Hematopoietic multipotent progenitor cell treated with erythropoietin and hydrocortisone succinate and interleukin-3 and kit ligand, for 17 days (in vitro differentiated cells): ENCODE measurements at regions not wholly inside any gene's neighbourhood (a gene's known extent, or its start where the extent isn't known, plus 50 kb on each side); places are given as distances from the start of the nearest gene placed in this dataset.
"Not testable (repeated sequence)": the region's sequence is repeated elsewhere in the genome, so short reads cannot be mapped to it uniquely, and the experiment has no call there.

Experiments used
- DNase-seq: peaks from one replicate; pipeline ENCODE4 v3.0.0-alpha.2; 2015; ENCODE audit warnings: low spot score

DNA sequence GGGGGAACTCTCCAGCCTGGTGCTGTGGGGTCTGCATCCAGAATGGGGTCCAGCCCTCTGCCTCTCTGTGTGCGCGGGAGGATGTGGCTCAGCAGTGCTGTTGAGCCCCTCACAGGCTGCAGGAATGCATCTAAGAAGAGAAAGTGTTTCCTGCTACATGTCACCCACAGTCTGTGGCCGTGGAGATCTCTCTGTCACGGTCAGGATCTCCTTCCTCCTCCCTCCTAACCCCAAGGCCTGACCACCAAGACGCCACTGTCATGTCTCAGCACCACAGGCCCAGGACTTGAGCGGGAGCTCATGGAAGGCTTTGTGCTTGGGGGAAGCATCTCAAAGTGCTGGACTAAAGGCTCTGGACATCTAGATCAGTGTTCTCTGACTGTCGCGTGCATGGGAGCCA is 90.1 kb downstream of the SREK1 start:
- no peak for DNase-seq

DNA sequence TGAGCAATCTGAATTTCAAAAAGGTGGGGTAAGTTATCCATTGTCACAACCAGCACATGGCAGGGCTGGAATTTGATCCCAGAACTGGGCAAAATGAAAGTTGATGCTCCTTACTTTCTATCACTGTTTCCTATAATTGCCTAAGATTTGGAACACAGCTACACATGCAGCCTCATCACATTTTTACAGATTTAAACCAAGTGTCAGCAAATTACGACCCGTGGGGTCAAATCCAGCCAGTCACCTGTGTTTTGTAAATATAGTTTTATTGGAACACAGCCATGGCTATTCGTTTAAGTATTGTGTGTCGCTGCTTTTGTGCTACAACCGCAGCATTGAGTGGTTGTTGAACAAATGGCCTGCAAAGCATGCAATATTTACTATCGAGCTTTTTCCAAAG is 94.3 kb downstream of the SREK1 start:
- DNase-seq: no peak

DNA sequence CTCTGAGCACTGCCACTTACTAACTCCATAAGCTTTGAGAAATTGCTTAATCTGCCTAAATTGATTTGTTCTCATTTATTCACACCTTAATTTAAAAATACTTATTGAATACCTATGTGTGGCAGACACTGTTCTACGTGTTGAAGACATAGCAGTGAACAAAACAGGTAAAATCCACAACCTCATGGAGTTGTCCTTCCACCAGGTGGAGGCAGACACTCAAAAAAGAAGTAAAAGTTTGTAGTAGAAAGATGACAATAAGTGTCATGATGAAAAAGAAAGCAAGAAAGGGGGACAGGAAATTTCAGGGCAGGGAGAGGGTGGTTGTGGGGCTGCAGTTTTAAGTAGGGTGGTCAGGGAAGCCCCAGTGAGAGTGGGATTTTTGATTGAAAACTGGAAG is 94.9 kb downstream of the SREK1 start:
- DNase-seq: no peak

DNA sequence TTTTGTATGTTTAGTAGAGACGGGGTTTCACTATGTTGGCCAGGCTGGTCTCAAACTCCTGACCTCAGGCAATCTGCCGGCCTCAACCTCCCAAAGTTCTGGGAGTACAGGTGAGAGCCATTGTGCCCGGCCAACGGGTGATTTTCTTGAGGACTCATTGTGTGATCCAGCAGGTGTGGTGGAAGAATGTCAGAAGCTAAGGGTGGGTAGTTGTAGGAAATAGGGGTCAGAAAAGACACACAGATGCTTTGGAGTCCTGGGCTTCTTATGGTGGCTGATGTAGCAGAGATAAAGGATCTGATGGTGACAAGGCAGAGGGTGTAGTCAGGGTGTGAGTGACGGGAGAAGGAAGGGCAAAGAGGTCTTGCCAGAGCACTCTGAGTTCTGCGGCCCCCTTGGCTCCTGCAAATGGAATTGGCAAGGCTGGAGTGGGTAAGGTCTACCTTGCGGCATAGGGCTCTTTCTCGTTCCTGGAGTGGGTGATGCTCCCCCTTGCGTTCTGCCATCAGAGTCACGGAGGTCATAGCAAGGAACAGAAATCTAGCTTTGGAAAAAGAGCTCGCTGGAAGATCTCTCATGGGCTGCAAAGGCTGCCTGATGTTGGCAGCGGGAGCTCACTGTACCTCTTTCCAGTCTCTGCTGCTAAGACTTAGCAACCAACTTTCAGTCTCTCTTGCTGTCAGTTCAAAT is 97.2 kb downstream of the SREK1 start:
- DNase-seq: no peak

DNA sequence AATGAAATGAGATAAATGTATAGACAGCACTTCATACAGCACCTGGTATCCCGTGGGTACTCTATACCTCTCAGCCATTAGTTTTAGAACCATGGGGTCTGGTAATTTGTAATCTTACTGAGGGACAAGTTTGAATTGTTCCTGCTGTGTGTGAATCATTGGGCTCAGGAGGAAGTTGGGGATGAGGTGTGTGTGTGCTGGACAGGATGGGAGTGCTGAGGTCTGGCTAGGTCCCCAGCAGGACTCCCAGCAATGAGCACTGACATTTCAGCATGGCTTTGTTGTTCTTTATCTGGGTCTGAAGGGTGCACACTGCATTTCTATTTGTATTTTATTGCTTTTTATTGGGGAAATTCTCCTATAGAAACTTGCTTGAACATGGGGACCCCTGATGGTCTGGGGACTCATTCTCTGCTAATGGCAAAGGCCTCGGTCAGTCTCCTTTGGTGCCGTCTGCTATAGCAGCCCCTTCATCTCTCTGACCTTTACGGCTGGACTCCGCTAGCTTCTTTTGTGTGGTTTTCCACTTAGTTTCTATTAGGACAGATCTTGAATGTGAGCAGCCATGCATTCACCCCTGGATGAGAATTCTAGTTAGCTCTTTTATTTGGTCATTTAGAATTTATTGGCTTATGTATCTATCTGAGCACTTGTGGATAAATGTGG is 98.1 kb downstream of the SREK1 start:
- no peak for DNase-seq

DNA sequence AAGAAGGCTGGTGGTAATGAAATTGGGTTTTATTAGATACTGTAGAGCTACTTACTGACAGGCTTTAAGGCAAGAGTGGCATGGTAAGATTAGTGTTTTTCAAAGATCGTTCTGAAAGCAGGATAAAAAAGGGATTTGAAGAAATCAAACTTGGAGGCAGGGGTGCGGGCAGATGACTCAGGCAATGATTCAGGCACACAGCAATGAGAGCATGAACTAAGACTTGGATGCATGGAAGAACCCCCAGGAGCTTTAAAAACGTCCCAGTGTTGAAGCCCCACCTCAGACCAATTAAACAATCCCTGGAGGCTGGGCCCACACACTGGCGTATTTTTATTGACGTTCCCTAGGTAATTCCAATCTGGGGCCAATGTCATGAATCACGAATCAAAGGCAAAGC is 102.5 kb downstream of the SREK1 start:
- DNase-seq: no peak

DNA sequence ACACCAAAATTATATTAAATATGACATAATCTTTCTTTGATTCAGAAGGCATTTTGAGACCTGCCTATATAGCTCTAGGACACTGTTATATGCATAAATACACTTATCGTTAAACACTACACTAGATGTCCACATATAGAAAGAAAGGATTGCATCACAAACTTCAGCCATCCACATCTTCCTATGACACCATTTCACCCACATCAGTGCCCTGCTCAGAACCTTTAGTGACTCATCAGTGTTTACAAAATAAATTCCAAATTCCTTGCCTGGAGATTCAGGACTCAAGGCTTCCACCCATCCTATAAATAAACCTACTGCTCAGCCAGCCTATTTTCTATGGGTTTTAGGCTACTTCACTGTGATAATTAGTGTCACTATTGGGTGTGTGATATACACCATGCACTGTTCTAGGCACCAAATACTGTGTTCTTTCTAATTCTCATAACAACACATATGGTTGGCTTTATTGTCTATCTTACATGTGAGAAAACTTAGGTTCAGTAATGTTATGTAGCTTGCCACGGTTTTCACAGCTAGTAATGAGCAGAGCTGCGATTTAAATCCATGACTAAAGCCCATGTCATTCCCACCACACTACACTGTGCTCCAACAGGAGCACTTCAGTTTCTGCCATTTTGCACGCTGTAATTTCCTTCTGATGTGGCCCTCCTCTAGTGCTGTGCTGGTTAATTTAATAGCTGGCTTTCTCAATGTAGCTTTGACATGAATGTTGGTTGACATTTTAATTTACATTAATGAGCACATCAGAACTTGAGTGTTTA is 103.3 kb downstream of the SREK1 start:
- DNase-seq: no peak

DNA sequence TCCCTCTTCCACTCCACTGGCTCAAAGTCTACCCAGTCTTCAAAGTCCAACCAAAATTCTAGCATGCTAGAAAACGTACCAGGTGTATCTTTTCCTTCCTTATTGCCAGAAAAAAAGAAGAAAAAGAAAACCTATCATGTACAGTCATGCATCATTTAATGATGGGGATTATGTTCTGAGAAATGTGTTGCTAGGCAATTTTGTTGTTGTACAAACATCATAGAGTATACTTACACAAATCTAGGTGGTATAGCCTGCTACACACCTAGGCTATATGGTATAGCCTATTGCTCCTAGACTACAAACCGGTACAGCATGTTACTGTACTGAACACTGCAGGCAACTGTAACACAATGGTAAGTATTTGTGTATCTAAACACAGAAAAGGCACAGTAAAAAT is 104.8 kb downstream of the SREK1 start:
- no peak for DNase-seq

DNA sequence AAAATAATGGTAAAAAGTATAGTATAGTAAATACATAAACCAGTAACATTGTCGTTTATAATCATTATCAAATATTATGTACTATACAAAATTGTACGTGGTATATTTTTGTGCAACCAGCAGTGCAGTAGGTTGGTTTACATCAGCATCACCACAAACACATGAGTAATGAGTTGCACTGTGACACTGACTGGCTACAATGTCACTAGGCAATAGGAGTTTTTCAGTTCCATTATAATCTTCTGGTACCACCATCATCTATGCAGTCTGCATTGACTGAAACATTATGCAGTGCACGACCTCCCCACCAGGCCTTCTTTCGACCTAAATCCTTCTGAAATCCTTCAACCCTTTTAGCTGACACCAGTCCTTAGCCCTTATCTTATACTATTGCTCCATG is 105.8 kb downstream of the SREK1 start:
- DNase-seq: no peak

DNA sequence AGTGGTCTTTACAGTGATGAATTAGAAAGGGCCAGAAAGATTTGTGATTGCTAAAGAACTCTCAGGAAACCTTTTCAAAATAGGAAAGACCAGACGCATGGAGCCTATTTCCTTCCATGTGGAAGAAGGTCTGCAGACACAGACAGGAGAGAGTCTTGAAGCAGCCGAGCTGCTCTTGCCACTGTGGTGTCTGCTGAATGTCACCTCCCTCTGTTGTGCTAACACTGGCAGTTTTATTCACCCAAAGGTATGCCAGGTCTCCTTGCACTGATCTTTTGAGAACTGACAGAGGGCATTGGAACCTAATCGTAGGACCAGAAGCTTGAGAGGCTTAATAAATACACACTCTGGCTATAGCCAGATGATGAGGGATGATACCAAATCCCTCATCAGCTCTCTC is 108.7 kb downstream of the SREK1 start:
- DNase-seq: no peak

DNA sequence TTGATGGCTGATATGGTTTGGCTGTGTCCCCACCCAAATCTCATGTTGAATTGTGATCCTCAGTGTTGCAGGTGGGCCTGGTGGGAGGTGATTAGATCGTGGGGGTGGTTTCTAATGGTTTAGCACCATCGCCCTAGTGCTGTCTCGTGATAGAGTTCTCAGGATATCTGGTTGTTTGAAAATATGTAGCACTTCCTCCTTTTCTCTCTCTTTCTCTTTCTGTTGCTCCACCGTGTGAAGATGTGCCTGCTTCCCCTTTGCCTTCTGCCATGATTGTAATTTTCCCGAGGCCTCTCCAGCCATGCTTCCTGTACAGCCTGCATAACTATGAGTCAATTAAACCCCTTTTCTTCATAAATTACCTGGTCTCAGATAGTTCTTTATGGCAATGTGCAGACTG is 111.6 kb downstream of the SREK1 start:
- DNase-seq: no peak

DNA sequence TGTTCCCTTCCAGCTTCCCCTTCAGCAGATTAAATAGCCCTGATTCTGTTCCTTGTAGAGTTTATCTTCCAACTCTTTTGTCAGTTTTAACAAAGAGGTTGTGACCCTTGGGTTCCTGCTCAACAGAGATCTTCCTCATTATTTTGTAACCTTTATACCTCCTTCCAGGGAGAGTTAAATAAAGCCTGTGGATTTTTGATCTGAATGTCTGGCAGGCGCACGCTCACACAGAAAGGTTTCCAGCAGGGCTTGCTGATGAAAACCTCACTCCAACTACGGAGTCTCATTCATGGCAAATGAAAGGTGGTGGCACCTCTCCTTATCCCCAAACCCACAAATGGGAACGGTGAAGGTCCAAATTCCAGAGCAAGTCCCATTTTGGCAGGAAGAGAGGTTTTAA is 129.0 kb downstream of the SREK1 start:
- DNase-seq: no peak

DNA sequence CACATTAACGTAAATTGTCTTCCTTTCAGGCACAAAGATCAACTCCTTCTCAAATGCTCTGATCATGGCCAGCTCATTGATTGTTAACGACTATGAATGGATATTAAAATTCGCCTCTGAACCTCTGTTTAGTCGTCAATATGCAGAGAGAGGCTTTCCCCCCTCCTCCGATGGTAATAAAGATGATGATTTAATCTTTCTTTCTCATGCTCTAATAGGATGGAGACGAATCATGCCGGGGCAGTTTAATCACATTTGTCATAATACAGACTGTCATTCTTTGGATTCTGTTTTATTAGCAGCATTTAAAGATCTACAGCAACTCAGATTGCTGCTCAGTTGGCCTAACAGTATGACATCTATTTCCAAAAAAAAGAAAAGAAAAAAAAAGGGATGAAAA is 132.9 kb downstream of the SREK1 start:
- no peak for DNase-seq

DNA sequence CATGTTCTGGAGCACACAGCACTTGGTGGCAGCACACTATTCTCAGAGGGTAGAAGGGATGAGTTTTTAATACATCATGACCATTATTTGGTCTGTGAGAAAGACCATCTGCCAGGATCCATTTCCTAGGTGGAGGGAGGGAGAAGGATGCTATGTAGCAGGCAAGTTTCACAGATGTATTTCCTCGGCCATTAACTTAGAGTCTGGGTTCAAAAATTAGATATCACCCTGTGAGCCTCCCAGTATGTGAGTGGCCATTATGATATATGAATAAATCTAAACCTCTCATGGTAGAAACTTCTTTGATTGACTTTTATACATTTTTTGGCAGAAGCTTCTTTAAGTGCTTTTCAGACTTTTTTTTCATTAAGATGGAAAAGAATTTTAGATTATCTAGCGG is 133.9 kb downstream of the SREK1 start:
- no peak for DNase-seq

DNA sequence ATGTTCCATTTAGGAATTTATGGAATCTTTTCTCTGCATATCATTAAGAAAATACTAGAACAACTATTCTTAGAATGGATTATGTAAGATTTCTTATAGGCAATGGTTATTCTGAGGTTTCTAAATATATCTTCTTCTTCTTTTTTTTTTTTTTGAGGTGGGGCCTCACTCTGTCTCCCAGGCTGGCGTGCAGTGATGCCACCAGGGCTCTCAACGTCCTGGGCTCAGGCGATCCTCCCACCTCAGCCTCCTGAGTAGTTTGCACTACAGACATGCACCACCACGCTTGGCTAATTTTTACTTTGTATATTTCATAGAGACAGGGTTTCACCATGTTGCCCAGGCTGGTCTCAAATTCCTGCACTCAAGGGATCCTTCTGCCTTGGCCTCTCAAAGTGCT is 137.2 kb downstream of the SREK1 start:
- DNase-seq: no peak

DNA sequence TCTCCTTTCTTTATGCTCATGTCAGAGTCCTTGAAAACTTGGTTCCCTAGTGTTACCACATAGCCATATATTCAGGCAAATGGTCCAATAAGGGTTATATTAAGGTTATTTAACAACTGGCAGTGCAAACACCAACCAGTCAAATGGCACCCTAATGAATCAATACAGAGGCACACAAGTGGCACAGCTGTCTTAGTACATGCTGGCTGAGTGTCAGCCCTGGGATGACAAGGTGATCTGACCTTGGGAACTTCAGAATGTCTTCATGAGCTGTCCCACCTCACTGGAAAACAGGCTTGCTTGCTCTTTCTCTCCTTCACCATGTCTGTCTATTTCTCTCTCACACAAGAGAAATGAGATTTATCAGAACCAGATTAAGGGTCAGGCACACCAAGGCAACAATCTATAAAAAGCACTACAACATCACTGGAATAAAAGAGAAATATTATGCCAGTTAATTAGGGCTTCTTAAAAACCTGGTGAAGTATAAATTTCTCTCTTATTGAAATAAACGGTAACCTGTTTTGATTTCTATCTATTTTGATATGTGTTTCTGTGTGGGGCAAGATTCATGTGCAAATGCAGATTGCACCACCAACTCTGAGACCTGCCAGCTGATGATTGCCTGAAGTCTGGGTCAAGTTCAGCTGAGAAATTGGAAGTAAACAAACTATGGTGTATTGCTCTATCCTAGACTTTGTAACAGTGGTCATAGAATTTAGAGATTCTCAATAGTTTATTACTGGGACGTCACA is 140.7 kb downstream of the SREK1 start:
- no peak for DNase-seq

DNA sequence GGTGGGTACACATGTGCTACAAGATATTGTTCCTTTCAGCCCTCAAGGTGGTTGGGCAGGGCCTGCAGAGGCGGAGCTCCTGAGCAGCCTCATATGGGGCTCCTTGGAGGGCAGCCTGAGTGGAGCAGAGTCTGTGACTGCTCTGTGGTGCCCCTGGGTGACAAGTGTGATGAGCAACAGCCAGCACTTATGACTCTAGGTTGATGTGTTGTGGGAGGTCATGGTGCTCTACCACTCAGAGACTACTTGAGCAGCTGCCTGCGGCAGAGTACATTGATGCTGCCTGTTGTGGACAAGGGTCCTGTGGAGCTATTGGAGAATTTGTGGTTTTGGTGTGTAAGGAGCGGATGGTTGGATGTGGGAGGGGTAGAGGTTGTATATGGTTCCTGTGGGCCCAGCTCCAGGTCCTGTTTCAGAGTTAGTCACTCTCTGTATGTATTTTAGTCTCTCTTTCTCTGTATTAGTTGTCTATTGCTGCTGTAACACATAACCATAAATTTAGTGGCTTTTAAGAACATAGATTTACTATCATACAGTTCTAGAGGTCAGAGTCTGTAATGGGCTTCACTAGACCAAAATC is 141.3 kb downstream of the SREK1 start:
- no peak for DNase-seq

DNA sequence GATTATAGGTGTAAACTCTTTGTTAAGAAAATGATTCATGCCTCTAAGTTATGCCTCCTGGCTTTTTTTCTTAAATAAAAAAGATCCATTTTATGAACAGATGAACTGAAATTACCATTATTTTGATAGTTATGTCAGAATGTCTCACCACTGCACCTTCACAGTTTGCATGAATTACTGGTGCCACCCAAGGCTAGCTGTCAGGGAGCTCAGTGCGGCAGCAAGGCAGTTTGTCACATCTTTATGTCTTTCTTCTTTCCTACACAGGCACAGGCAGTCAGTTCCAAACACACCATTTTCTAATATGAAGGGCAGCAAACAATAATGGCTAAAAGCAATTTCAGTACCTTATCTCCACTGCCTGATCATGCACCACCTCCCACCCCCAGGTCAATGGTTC is 147.7 kb downstream of the SREK1 start:
- no peak for DNase-seq

DNA sequence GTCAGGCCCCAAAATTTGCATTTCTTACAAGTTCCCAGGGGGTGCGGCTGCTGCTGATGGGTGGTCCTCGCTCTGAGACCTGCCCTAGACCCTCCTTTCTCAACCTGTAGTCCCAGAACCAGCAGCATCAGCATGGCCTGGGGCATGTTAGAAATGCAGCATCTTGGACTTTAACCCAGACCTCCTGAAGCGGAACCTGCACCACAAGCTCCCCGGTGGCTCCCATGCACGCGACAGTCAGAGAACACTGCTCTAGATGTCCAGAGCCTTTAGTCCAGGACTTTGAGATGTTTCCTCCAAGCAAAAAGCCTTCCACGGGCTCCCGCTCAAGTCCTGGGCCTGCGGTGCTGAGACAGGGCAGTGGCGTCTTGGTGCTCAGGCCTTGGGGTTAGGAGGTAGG is 149.8 kb downstream of the SREK1 start:
- not testable (repeated sequence) for DNase-seq

DNA sequence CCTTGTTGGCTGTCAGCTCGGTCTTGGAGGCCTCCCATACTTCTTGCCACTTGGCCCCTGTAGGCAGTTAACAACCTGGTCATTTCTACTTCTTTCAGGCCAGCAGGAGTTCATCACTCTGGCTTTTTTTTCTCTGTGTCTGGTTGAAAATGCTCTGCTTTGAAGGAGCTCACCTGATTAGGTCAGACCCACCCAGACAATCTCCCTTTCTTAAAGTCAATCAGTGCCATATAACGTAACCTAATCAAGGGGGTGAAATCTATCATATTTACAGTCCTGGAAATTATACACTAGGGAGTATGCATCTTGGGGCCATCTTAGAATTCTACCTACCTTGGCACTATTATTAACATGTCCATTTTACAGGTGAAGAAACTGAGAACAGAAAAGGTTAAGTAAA is 155.4 kb downstream of the SREK1 start:
- DNase-seq: no peak

DNA sequence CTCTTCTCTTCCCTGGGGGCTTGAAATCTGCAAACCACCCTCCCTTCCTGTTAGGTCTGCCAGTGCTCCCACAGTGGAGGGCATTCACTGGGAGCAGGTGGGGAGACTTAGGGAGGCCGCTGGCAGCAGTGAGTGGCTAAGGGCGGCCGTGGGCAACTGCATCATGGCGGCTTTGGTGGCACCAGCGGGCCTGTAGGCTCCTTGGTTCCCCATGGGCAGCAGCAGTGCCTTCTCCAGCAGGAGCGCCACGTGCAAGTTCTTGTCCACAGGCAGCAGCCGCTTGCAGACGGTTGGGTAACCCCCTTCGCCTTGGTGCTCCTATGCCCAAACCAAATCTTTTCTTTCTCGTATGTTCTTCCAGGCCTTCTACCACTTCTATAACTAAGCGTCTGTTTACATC is 158.2 kb downstream of the SREK1 start:
- no peak for DNase-seq

DNA sequence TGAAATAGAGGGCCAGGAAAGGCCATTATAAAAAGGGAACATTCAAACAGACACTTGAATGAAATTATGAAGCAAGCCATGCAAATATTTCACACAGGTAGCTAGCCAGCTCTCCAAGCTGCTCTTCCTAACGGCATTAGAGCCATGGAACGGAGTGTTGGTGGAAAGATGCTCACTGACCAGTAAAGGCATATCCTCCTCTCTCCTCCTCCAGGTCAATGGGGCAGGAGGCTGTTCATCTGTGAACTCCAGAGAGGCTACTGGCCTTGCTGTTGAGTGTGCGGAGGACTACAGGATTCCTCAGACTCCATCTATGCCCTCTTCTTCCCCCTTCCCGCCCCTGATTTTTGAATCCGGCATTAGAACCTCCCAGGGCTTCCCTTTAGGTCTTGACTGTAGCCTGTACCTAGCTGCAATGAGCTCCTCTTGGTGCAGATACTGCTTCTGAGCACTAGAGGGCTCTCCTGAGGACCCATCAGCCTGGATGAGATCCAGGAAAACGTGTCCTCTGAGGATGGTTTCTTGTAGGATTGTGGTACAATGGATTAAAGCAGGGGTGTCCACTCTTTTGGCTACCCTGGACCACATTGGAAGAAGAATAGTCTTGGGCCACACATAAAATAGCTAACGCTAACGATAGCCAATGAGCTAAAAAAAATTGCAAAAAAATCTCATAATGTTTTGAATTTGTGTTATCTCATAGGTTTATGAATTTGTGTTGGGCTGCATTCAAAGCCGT is 162.2 kb downstream of the SREK1 start:
- peak; percentile 61 for DNase-seq
